Naive thymus-derived CD4-positive, alpha-beta T cell (primary cell): ENCODE measurements at regions not wholly inside any gene's neighbourhood (a gene's known extent, or its start where the extent isn't known, plus 50 kb on each side); places are given as distances from the start of the nearest gene placed in this dataset.
"Not testable (repeated sequence)": the region's sequence is repeated elsewhere in the genome, so short reads cannot be mapped to it uniquely, and the experiment has no call there.

Source experiments
- ATAC-seq: fragments of 150-1000 bp; cut with Tn5 transposase; 2 replicates; pipeline ENCODE4 v1.10.0; 2021; ENCODE audit warnings: mild to moderate bottlenecking, moderate library complexity
- CTCF ChIA-PET: fragments of 350-600 bp; sonication (Branson Sonifier 250); formaldehyde crosslinking; loops from one replicate; lab custom pipeline; 2021; ENCODE audit warnings: antibody characterized with exemption; lab: Charles Lee
- POLR2A ChIA-PET: fragments of 350-600 bp; sonication (Branson Sonifier 250); formaldehyde crosslinking; loops from one replicate; lab custom pipeline; 2021; ENCODE audit warnings: antibody characterized with exemption, inconsistent platforms; lab: Charles Lee
- DNase-seq, 9 donors: peaks; one replicate each; pipeline versions ENCODE4 v3.0.0 to v3.0.0-alpha.2; 2020 to 2022; ENCODE audit warnings: mixed read lengths in 1 of 9
- H3K27ac ChIP-seq: one replicate; pipeline ENCODE4 v1.7.0; 2013; ENCODE audit warnings: mild to moderate bottlenecking, low read depth, low read length, moderate library complexity
- H3K27me3 ChIP-seq, 2 donors: one replicate each; pipeline ENCODE4 v1.7.0; 2013; ENCODE audit warnings: low read length in 2 of 2, mild to moderate bottlenecking in 2 of 2, moderate library complexity in 2 of 2; ENCODE audit not compliant: control insufficient read depth in 2 of 2, insufficient read depth in 2 of 2
- H3K36me3 ChIP-seq, 3 experiments: 1 replicate in 2 of 3; 2 replicates in 1 of 3; pipeline ENCODE4 v1.7.0; 2013; ENCODE audit warnings: low read length in 3 of 3, mild to moderate bottlenecking in 3 of 3, moderate library complexity in 1 of 3; ENCODE audit not compliant: insufficient read depth in 3 of 3, control insufficient read depth in 2 of 3
- H3K4me1 ChIP-seq, 2 donors: one replicate each; pipeline ENCODE4 v1.7.0; 2013; ENCODE audit warnings: low read length in 2 of 2, mild to moderate bottlenecking in 2 of 2, moderate library complexity in 1 of 2; ENCODE audit not compliant: control insufficient read depth in 2 of 2, insufficient read depth in 2 of 2
- H3K4me3 ChIP-seq: 2 replicates; pipeline ENCODE4 v1.7.0; 2013; ENCODE audit warnings: mild to moderate bottlenecking, low read length
- H3K9me3 ChIP-seq, 3 experiments: 1 replicate in 2 of 3; 2 replicates in 1 of 3; pipeline ENCODE4 v1.7.0; 2013; ENCODE audit warnings: low read length in 3 of 3; ENCODE audit not compliant: control insufficient read depth in 2 of 3
- H3K27ac Mint-ChIP-seq, 9 donors: one replicate each; pipeline ENCODE4 v1.8.0; 2020 to 2022; ENCODE audit warnings: mixed read lengths in 9 of 9, mild to moderate bottlenecking in 8 of 9, moderate library complexity in 5 of 9, inconsistent platforms in 2 of 9
- H3K27me3 Mint-ChIP-seq, 5 donors: one replicate each; pipeline ENCODE4 v1.8.0; 2021 to 2022; ENCODE audit warnings: mixed read lengths in 5 of 5, mild to moderate bottlenecking in 1 of 5
- H3K36me3 Mint-ChIP-seq, 5 donors: one replicate each; pipeline ENCODE4 v1.8.0; 2020 to 2022; ENCODE audit warnings: mixed read lengths in 5 of 5, mild to moderate bottlenecking in 3 of 5, inconsistent platforms in 1 of 5
- H3K4me1 Mint-ChIP-seq, 7 donors: one replicate each; pipeline ENCODE4 v1.8.0; 2020 to 2022; ENCODE audit warnings: mixed read lengths in 7 of 7, mild to moderate bottlenecking in 3 of 7, inconsistent platforms in 1 of 7
- H3K4me3 Mint-ChIP-seq, 10 donors: one replicate each; pipeline ENCODE4 v1.8.0; 2020 to 2022; ENCODE audit warnings: mild to moderate bottlenecking in 10 of 10, mixed read lengths in 10 of 10, moderate library complexity in 6 of 10, inconsistent platforms in 2 of 10
- H3K9me3 Mint-ChIP-seq, 11 donors: one replicate each; pipeline ENCODE4 v1.8.0; 2020 to 2022; ENCODE audit warnings: mixed read lengths in 11 of 11, mild to moderate bottlenecking in 4 of 11, inconsistent platforms in 1 of 11, moderate library complexity in 1 of 11
- intact Hi-C, 2 donors: fragments of 100-400 bp; cut with micrococcal nuclease; formaldehyde crosslinking; loops; one replicate each; pipeline ENCODE4 v1.15.1; 2023

- intact Hi-C loops, result no loop called here
- H3K36me3 Mint-ChIP-seq, result no peaks in the 10 kb centered on the region
- ChIA-PET CTCF (no interaction called here), POLR2A (no interaction called here)
- DNase-seq, result no peak
- Histone ChIP-seq H3K27me3 (no peaks in the 10 kb centered on the region), H3K36me3 (no peaks in the 10 kb centered on the region), H3K9me3 (no peaks in the 10 kb centered on the region), H3K27ac (no peak overlapping the region), H3K4me1 (no peaks in the 10 kb centered on the region), H3K4me3 (no peak overlapping the region)
- no peaks in the 10 kb centered on the region for H3K27me3 Mint-ChIP-seq
- H3K9me3 Mint-ChIP-seq, result peaks cover 0 to 9% (median 3%) of the 10 kb centered on the region in 11 donors
- no peak for ATAC-seq
- H3K4me3 Mint-ChIP-seq, result no peak overlapping the region
- no peaks in the 10 kb centered on the region for H3K4me1 Mint-ChIP-seq
- no peak overlapping the region for H3K27ac Mint-ChIP-seq
These were observed 300.4 kb upstream of the KCNH7 start for GRCh38 chr2:163138947-163139346.

DNA sequence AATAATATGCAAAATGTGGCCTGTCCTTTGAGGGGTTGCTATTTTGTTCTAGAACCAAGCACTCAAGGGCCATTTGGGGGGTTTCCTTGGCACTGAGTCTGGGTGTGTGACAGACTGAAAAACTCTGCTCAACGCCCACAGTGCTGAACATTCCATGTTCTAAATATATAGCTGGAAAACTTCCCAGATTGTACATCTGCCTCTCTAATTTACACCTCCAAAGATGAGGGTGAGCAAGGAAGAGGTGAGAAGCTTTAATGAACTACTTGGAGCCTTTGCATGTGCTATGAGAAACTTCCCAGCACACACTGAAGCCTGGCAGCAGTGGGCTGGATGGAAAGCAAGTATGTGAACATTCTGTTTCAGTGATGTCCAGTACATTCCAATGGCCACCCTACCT is 296.7 kb upstream of the KCNH7 start:
- Histone ChIP-seq H3K4me3 (no peak overlapping the region), H3K36me3 (no peaks in the 10 kb centered on the region), H3K27me3 (no peaks in the 10 kb centered on the region), H3K4me1 (no peaks in the 10 kb centered on the region), H3K27ac (no peak overlapping the region), H3K9me3 (no peaks in the 10 kb centered on the region)
- Mint-ChIP-seq H3K27me3 (no peaks in the 10 kb centered on the region), H3K4me1 (no peaks in the 10 kb centered on the region), H3K4me3 (no peak overlapping the region), H3K27ac (no peak overlapping the region), H3K9me3 (peaks cover 0 to 9% (median 3%) of the 10 kb centered on the region in 11 donors), H3K36me3 (no peaks in the 10 kb centered on the region)
- DNase-seq, result no peak
- intact Hi-C loops, result no loop called here
- ChIA-PET POLR2A (no interaction called here), CTCF (no interaction called here)
- ATAC-seq, result no peak

DNA sequence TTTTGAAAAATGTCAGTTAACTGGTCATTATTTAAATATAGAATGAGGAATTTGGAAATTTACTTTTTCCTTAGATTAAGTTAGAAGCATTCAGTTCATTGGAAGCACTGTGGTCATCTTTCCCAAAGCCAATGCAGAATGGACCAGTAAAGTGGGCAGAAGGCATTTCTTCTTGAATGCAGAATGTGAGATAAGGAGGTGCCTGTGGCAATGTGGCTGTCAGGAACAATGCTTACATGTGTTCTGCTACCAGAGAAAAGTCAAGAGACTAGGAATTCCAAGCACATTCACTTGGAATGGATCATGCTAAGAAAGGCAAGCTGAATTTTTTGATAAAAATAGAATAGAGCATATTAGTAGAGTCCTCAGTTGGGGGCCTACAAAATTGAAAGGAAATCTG is 295.0 kb upstream of the KCNH7 start:
- H3K36me3 Mint-ChIP-seq, result no peaks in the 10 kb centered on the region
- no peak for ATAC-seq
- no peaks in the 10 kb centered on the region for H3K4me1 Mint-ChIP-seq
- ChIA-PET CTCF (no interaction called here), POLR2A (no interaction called here)
- no peaks in the 10 kb centered on the region for H3K4me1 ChIP-seq
- H3K4me3 ChIP-seq, result no peak overlapping the region
- no peak overlapping the region for H3K27ac ChIP-seq
- no peaks in the 10 kb centered on the region for H3K27me3 ChIP-seq
- H3K9me3 ChIP-seq, result no peaks in the 10 kb centered on the region
- no peak for DNase-seq
- intact Hi-C loops, result loop anchor here in 1 of 2 donors (2.0 kb wide), 1 partner anchor 243 kb away; no protein-coding TSS in a partner anchor
- no peaks in the 10 kb centered on the region for H3K27me3 Mint-ChIP-seq
- no peaks in the 10 kb centered on the region for H3K36me3 ChIP-seq
- H3K4me3 Mint-ChIP-seq, result no peak overlapping the region
- H3K9me3 Mint-ChIP-seq, result peaks cover 0 to 5% (median 2%) of the 10 kb centered on the region in 11 donors
- H3K27ac Mint-ChIP-seq, result no peak overlapping the region

GRCh38 chr2:163132850-163133249 is 294.3 kb upstream of the KCNH7 start:
- ATAC-seq (no peak), DNase-seq (no peak)
- H3K4me1 ChIP-seq, result no peaks in the 10 kb centered on the region
- no peaks in the 10 kb centered on the region for H3K36me3 ChIP-seq
- no peak overlapping the region for H3K4me3 Mint-ChIP-seq
- peaks cover 0 to 5% (median 2%) of the 10 kb centered on the region in 11 donors for H3K9me3 Mint-ChIP-seq
- no peaks in the 10 kb centered on the region for H3K36me3 Mint-ChIP-seq
- CTCF ChIA-PET, result no interaction called here
- H3K27me3 Mint-ChIP-seq, result no peaks in the 10 kb centered on the region
- no peak overlapping the region for H3K27ac ChIP-seq
- no peaks in the 10 kb centered on the region for H3K4me1 Mint-ChIP-seq
- H3K4me3 ChIP-seq, result no peak overlapping the region
- H3K27me3 ChIP-seq, result no peaks in the 10 kb centered on the region
- POLR2A ChIA-PET, result no interaction called here
- intact Hi-C loops, result loop anchor here in 1 of 2 donors (2.0 kb wide), 1 partner anchor 242 kb away; no protein-coding TSS in a partner anchor
- H3K9me3 ChIP-seq, result no peaks in the 10 kb centered on the region
- no peak overlapping the region for H3K27ac Mint-ChIP-seq

- H3K36me3 ChIP-seq, POLR2A ChIA-PET: not testable (repeated sequence)
- intact Hi-C loops, result loop anchor here in 1 of 2 donors (2.0 kb wide), 1 partner anchor 241 kb away; no protein-coding TSS in a partner anchor
These were observed 293.6 kb upstream of the KCNH7 start for GRCh38 chr2:163132207-163132606.

DNA sequence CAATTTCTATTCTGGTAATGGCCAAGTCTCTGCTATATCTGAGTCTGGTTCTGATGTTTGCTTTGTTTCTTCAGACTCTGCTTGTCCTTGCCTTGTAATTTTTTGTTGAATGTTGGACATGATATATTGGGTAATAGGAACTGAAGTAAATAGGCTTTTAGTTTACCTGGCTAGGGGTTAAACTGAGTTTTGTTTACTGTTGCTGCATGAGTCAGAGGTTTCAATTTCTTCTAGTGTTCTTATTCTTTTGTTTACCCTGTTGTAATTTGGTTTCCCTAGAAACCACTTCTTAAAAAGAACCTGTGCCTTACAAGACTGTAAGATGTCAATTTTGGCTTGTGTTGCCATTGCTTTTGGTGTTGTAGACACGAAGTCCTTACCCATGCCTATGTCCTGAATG is 285.0 kb upstream of the KCNH7 start:
- H3K36me3 ChIP-seq, result no peaks in the 10 kb centered on the region
- peaks cover 0 to 6% (median 0%) of the 10 kb centered on the region in 5 donors for H3K27me3 Mint-ChIP-seq
- no peaks in the 10 kb centered on the region for H3K9me3 ChIP-seq
- peaks cover 0 to 8% (median 0%) of the 10 kb centered on the region in 11 donors for H3K9me3 Mint-ChIP-seq
- H3K36me3 Mint-ChIP-seq, result no peaks in the 10 kb centered on the region
- no peak for ATAC-seq
- H3K27ac Mint-ChIP-seq, result no peak overlapping the region
- POLR2A ChIA-PET, result no interaction called here
- H3K4me3 Mint-ChIP-seq, result no peak overlapping the region
- no peaks in the 10 kb centered on the region for H3K4me1 Mint-ChIP-seq
- H3K4me1 ChIP-seq, result no peaks in the 10 kb centered on the region
- CTCF ChIA-PET, result no interaction called here
- no peak for DNase-seq
- H3K27me3 ChIP-seq, result no peaks in the 10 kb centered on the region
- intact Hi-C loops, result no loop called here
- no peak overlapping the region for H3K27ac ChIP-seq
- no peak overlapping the region for H3K4me3 ChIP-seq

More at GRCh38 chr2:163132207-163132606, 293.6 kb upstream of the KCNH7 start:
- H3K4me1 Mint-ChIP-seq, H3K9me3 Mint-ChIP-seq, H3K27ac Mint-ChIP-seq, H3K4me1 ChIP-seq, DNase-seq, ATAC-seq, H3K9me3 ChIP-seq, H3K27ac ChIP-seq, CTCF ChIA-PET, H3K36me3 Mint-ChIP-seq, H3K27me3 ChIP-seq, H3K4me3 ChIP-seq, H3K27me3 Mint-ChIP-seq, H3K4me3 Mint-ChIP-seq: not testable (repeated sequence)

DNA sequence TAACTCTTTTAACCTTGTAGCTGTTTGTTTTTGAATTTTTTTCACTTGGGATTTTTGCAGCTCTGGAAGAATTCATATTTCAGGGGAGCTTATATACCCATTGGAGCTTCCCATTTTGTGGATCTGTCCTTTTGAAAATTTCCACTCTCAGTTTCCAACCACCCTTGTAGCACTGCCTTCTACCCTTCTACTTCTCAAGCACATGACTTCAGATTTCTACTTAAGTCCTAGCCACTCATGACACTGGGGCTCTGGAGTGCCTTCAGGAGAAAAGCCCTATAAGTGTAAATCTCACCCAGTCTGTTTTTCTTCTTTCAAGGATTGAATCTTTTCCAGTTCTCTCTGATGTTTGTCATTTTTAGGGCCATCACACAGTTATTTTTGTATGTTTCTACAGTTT is 283.7 kb upstream of the KCNH7 start:
- ChIA-PET POLR2A (no interaction called here), CTCF (no interaction called here)
- intact Hi-C loops, result no loop called here
- H3K4me3 Mint-ChIP-seq, result no peak overlapping the region
- no peak for ATAC-seq
- no peaks in the 10 kb centered on the region for H3K4me1 ChIP-seq
- no peaks in the 10 kb centered on the region for H3K9me3 ChIP-seq
- no peak overlapping the region for H3K27ac ChIP-seq
- no peak for DNase-seq
- no peaks in the 10 kb centered on the region for H3K4me1 Mint-ChIP-seq
- H3K27me3 ChIP-seq, result no peaks in the 10 kb centered on the region
- H3K36me3 Mint-ChIP-seq, result no peaks in the 10 kb centered on the region
- H3K36me3 ChIP-seq, result no peaks in the 10 kb centered on the region
- no peak overlapping the region for H3K4me3 ChIP-seq
- H3K27me3 Mint-ChIP-seq, result peaks cover 0 to 6% (median 0%) of the 10 kb centered on the region in 5 donors
- peaks cover 0 to 8% (median 0%) of the 10 kb centered on the region in 11 donors for H3K9me3 Mint-ChIP-seq
- no peak overlapping the region for H3K27ac Mint-ChIP-seq
